ENCODE measurements at regions not wholly inside any gene's neighbourhood (a gene's known extent, or its start where the extent isn't known, plus 50 kb on each side); places are given as distances from the start of the nearest gene placed in this dataset.
"Not testable (repeated sequence)": the region's sequence is repeated elsewhere in the genome, so short reads cannot be mapped to it uniquely, and the experiment has no call there.

DNA sequence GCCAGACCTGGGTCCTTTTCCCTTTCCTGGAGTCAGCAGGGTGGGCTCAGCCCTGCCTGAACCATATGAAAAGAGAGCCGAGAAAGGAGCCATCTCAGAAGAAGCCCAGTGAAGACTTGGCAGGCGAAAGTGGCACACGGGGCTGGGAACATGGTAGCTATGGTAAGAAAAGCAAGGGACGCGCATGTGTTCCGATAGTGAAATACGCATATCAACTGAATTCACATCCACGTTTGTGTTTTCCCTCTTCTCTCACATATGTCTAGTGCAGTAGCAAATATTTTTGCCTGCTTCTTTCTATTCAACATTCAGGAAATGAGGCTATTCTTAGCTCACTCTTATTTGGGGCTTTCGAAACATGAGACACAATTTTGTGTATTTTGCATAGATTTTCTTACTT lies 54.1 kb upstream of the PEG3 start:
- no peak for DNase-seq

DNA sequence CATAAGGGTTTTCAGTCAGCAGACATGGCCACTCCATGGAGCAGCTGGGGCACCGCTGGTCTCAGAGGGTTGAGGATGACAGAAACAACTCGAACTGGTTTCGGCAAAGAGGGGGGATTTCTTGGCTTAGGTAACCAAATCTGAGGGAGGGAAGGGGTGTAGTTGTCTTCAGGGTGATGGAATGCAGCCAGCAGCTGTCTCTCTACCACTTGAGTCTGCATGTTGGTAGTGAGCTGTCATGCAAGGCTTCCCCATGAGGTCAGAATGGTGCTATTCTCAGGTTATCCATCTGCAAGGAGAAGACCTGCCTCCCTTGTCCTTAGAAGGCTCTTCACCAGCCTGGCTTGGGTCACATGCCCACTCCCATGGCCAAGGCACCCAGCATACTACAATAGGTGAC lies 55.6 kb upstream of the PEG3 start:
- DNase-seq, result no peak

GRCh38 chr19:56899943-56900342 lies 59.4 kb upstream of the PEG3 start:
- DNase-seq, result no peak

DNA sequence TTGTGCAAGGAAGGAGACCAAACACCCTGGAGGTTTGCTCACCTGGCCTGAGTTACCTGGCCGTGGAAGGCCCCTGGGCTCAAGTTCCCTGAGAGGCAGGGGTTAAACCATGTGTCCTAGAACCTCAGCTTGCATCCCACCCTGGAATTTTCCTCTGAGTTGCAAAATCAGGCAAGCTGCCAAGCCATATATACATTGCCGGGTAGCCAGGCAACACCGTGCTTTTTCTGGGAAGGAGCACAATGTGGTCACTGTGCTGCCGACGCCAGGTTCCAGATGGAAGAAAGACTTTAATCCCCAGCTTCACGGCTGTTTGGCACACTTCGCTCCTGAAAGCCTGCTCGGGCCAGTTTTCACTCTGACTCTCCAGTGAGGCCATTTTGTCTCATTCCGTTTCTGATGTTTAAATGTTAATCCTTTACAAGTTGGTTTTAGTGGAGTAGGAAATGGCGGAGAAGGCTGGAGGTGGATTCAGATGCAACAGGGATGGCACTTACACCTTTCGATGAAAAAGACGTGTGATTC lies 60.1 kb upstream of the PEG3 start:
- no peak for DNase-seq

DNA sequence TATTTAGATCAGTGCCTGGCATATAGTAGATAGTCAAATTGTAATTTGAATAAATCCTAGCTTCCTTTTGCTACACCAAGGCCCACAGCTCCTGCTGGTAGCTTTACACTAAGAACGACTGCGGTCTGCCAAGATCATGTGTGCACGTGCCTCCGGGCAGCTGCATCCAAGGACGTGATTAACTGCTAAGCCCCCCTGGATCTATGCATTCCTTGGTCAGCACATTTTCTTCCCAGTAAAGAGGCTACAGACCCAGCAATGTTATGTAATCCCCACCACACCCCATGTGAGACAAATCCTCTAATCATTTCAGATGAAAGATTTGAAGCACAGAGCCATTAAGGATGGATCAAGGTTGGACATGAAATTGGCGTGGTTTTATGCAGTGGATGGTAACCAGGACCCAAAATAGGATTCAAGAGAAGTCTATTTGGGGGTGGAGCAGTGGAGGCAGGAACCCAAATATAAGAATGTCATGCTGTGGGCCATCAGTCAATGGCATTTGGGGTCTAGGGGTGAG lies 65.2 kb upstream of the PEG3 start:
- DNase-seq, result no peak

DNA sequence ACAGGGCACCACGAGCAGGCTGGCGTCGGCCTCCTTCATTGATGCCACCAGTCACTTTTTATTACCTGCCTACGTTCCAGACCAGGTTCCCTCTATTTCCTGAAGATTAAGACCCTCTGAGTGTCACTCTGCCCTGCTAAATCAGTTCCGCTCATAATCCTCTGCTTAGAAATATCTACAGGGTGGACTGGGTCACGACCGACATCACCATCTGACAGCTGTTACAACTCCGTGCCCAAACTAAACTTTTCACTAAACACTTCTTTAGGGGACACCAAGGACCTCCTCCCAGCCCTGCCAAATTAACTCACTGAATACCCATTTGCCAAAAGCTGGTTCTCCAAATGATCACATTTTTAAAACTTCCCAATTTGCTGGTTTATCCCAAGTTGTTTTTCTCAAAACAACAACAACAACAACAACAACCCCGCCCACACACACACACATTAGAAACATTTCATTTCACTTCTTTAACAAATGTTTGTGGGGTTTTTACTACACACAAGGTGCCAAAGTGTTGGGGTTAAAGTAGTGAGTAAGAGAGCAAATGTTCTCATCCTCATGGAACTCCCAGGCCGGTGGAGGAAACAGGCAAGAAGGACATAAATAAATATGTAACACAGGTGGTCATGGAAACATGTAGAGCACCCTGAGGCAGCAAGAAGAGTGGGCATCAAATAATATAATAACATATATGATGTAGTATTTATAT lies 72.0 kb upstream of the PEG3 start:
- no peak for DNase-seq

DNA sequence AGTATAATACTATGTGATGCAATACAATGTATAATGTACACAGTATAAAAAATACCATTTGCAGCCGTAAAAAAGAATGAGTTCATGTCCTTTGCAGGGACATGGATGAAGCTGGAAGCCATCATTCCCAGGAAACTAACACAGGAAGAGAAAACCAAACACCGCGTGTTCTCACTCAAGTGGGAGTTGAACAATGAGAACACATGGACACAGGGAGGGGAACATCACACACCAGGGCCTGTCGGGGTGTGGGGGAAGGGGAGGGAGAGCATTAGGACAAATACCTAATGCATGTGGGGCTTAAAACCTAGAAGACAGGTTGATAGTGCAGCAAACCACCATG lies 72.6 kb upstream of the PEG3 start:
- not testable (repeated sequence) for DNase-seq

DNA sequence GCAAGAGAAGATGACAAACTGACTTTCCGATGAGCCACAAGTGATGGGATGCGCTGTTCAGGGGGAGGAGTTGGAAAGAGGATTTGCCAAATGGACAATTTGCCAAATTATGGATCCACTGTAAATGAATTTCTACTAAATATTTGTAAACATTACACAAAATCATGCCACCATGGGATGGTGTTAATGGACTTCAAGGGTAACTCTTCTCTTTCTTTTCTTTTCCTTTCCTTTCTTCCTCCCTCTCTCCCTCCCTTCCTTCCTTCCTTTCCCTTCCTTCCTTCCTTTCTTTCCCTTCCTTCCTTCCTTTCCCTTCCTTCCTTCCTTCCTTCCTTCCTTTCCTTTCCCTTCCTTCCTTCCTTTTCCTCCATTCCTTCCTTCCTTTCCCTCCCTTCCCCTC lies 76.0 kb upstream of the PEG3 start:
- no peak for DNase-seq

GRCh38 chr19:56917529-56917928 lies 77.0 kb upstream of the PEG3 start:
- no peak for DNase-seq

- no peak for DNase-seq
These were observed 77.5 kb upstream of the PEG3 start for GRCh38 chr19:56917998-56918397.

DNA sequence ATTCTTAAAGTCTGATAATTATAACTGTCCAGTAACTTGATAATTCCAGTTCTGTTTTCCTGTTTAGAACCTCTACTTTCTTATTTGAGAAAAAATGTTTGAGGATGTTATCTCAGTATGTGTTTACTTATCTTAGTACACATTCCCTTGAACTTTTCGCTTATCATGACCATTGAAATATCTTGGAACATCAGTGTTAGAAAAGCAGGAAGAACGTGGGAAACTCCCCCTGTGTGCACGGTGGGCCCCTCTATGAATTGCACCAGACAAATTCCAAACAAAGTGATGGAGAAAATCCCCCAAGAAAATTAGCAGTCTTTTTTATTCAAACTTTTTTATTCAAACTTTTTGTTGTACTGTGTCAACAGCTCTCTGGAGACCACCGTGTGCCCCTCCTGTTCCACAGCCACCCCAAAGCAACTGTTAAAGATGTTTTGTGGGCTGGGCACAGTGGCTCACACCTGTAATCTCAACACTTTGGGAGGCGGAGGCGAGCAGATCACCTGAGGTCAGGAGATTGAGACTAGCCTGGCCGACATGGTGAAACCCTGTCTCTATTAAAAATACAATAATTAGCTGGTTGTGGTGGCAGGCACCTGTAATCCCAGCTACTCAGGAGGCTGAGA lies 78.3 kb upstream of the PEG3 start:
- DNase-seq, result no peak

GRCh38 chr19:56919308-56919995 lies 78.9 kb upstream of the PEG3 start:
- DNase-seq, result no peak

DNA sequence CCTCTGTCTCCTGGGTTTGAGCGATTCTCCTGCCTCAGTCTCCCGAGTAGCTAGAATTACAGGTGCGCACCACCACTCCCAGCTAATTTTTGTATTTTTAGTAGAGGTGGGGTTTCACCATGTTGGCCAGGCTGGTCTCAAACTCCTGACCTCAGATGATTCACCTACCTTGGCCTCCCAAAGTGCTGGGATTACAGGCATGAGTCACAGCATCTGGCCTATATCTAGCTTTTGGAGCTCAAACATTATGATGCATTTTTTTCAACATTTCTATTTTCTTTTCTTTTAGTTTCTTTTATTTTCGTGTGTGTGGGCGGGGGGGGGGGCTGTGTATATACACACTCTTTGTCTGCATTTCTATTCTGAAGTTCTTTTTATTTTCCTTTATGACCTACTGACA lies 85.6 kb upstream of the PEG3 start:
- not testable (repeated sequence) for DNase-seq

DNA sequence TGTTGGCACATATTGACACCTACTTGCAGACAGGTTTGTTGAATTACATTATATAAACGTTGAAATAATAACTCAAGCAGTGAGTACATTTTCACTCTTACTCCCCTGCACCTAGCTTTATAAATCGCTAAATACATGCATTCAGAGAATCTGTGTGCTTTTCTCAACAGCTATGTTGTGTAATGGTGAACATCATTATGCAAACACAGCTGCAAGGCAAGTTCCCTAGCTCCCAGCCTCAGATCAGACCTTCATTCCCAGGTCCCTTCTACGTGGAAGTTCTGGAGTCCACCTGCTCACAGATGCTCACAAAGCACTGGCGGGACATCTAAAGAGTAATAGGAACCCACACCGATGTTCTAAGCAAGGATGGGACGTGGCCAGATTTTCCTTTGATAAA lies 86.8 kb upstream of the PEG3 start:
- no peak for DNase-seq

- no peak for DNase-seq
These were observed 87.3 kb upstream of the PEG3 start for GRCh38 chr19:56927791-56928207.

- DNase-seq, result no peak
These were observed 90.4 kb upstream of the PEG3 start for GRCh38 chr19:56930647-56931535.

GRCh38 chr19:56933014-56933705 lies 92.6 kb upstream of the PEG3 start:
- no peak for DNase-seq

DNA sequence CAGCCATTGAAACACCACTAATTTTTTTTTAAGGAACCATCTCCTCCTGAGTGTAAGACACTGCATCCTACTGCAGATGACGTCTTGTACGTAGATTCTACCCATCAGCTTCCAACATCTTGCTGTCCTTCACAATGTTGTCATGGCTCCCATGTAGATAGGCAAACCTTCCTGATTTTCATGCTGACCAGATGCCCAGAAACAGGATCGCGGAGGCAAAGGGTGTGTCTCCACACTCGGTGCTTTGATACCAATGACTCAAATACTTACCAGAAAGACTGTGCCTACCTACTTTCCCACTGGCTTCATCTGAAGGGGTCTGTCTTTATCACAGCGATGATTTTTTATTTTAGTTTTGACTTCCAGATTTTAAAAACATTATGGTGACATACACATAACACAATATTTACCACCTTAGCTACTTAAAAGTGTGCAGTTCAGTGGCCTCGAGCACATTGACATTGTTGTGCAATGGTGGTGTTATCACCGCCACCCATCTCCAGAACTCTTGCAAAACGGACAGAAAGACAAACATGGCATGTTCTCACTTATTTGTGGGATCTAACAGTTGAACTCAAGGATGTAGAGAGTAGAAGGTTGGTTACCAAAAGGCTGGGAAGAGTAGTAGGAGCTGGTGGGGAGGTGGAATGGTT lies 94.0 kb upstream of the PEG3 start:
- DNase-seq, result no peak

GRCh38 chr19:56939951-56940350 lies 99.4 kb upstream of the PEG3 start:
- no peak for DNase-seq

- DNase-seq, result peak; percentile 8
These were observed 102.2 kb upstream of the PEG3 start for GRCh38 chr19:56942756-56943155.

GRCh38 chr19:56946159-56946558 lies 105.6 kb upstream of the PEG3 start:
- DNase-seq, result no peak

DNA sequence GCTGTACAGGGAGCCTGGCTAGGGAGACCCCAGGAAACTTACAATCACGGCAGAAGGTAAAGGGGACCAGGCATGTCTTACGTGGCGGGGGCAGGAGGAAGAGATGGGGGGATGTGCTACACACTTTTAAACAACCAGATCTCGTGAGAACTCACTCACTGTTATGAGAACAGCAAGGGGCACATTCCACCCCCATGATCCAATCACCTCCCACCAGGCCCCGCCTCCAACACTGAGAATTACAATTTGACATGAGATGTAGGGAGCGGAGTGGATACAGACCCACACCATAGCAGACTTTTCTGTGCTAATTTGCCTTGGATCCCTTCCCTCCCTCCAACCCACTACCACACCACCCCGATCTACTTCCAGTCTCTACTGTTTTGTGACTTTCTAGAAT lies 106.7 kb upstream of the PEG3 start:
- no peak for DNase-seq
